Ishikawa (cell line): ENCODE measurements at regions not wholly inside any gene's neighbourhood (a gene's known extent, or its start where the extent isn't known, plus 50 kb on each side); places are given as distances from the start of the nearest gene placed in this dataset.

Source experiments
- CEBPB ChIP-seq: IDR thresholded peaks from 2 replicates; pipeline ENCODE4 v1.6.1; 2012
- CREB1 ChIP-seq: IDR thresholded peaks from 2 replicates; pipeline ENCODE4 v1.6.1; 2012; ENCODE audit warnings: low read depth
- EGR1 ChIP-seq: IDR thresholded peaks from 2 replicates; pipeline ENCODE4 v1.6.1; 2012
- EP300 ChIP-seq: IDR thresholded peaks from 2 replicates; pipeline ENCODE4 v1.6.1; 2012; ENCODE audit warnings: borderline replicate concordance
- FOXM1 ChIP-seq: IDR thresholded peaks from 2 replicates; pipeline ENCODE4 v1.6.1; 2012; ENCODE audit warnings: low read depth, borderline replicate concordance
- MAX ChIP-seq: IDR thresholded peaks from 2 replicates; pipeline ENCODE4 v1.6.1; 2012
- NFIC ChIP-seq: IDR thresholded peaks from 2 replicates; pipeline ENCODE4 v1.6.1; 2012
- RAD21 ChIP-seq: IDR thresholded peaks from 2 replicates; pipeline ENCODE4 v1.6.1; 2012; ENCODE audit warnings: low read depth
- TAF1 ChIP-seq: IDR thresholded peaks from 2 replicates; pipeline ENCODE4 v1.6.1; 2012; ENCODE audit warnings: low read depth, mild to moderate bottlenecking
- TCF12 ChIP-seq: IDR thresholded peaks from 2 replicates; pipeline ENCODE4 v1.6.1; 2012; ENCODE audit warnings: low read depth
- TEAD4 ChIP-seq: IDR thresholded peaks from 2 replicates; pipeline ENCODE4 v1.6.1; 2012
- YY1 ChIP-seq: IDR thresholded peaks from 2 replicates; pipeline ENCODE4 v1.6.1; 2012; ENCODE audit warnings: low read depth
- ZBTB7A ChIP-seq: IDR thresholded peaks from 2 replicates; pipeline ENCODE4 v1.6.1; 2012; ENCODE audit warnings: low read depth
- TF ChIP-seq, protein P1 (sequence below): IDR thresholded peaks from 2 replicates; pipeline ENCODE4 v1.6.1; 2012; ENCODE audit warnings: low read depth, mild to moderate bottlenecking
- TF ChIP-seq, protein P2 (sequence below): IDR thresholded peaks from 2 replicates; pipeline ENCODE4 v1.6.1; 2012

- no peak for TF ChIP-seq TCF12
- TF ChIP-seq, protein P1, sequence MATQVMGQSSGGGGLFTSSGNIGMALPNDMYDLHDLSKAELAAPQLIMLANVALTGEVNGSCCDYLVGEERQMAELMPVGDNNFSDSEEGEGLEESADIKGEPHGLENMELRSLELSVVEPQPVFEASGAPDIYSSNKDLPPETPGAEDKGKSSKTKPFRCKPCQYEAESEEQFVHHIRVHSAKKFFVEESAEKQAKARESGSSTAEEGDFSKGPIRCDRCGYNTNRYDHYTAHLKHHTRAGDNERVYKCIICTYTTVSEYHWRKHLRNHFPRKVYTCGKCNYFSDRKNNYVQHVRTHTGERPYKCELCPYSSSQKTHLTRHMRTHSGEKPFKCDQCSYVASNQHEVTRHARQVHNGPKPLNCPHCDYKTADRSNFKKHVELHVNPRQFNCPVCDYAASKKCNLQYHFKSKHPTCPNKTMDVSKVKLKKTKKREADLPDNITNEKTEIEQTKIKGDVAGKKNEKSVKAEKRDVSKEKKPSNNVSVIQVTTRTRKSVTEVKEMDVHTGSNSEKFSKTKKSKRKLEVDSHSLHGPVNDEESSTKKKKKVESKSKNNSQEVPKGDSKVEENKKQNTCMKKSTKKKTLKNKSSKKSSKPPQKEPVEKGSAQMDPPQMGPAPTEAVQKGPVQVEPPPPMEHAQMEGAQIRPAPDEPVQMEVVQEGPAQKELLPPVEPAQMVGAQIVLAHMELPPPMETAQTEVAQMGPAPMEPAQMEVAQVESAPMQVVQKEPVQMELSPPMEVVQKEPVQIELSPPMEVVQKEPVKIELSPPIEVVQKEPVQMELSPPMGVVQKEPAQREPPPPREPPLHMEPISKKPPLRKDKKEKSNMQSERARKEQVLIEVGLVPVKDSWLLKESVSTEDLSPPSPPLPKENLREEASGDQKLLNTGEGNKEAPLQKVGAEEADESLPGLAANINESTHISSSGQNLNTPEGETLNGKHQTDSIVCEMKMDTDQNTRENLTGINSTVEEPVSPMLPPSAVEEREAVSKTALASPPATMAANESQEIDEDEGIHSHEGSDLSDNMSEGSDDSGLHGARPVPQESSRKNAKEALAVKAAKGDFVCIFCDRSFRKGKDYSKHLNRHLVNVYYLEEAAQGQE = no peak
- no peak for TF ChIP-seq TAF1
- TF ChIP-seq ZBTB7A = no peak
- no peak for TF ChIP-seq NFIC
- TF ChIP-seq FOXM1 = no peak
- TF ChIP-seq TEAD4 = no peak
- no peak; the same call in 1 of the 2 replicates for TF ChIP-seq RAD21
- TF ChIP-seq MAX = no peak
- TF ChIP-seq YY1 = no peak
- no peak for TF ChIP-seq EP300
- TF ChIP-seq CREB1 = no peak
- TF ChIP-seq, protein P2, sequence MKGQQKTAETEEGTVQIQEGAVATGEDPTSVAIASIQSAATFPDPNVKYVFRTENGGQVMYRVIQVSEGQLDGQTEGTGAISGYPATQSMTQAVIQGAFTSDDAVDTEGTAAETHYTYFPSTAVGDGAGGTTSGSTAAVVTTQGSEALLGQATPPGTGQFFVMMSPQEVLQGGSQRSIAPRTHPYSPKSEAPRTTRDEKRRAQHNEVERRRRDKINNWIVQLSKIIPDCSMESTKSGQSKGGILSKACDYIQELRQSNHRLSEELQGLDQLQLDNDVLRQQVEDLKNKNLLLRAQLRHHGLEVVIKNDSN = no peak
- TF ChIP-seq CEBPB = no peak
- TF ChIP-seq EGR1 = no peak
Measured at GRCh38 chr20:22248051-22248667, 336.2 kb downstream of the FOXA2 start.

GRCh38 chr20:22245139-22245538 lies 339.2 kb downstream of the FOXA2 start:
- TF ChIP-seq FOXM1 = no peak
- TF ChIP-seq YY1 = no peak
- TF ChIP-seq NFIC = no peak
- no peak for TF ChIP-seq EGR1
- no peak for TF ChIP-seq MAX
- TF ChIP-seq RAD21 = no peak
- TF ChIP-seq CREB1 = no peak
- no peak for TF ChIP-seq TAF1
- TF ChIP-seq, protein P2 = no peak
- TF ChIP-seq, protein P1 = no peak
- no peak for TF ChIP-seq TCF12
- TF ChIP-seq EP300 = no peak
- TF ChIP-seq TEAD4 = no peak
- no peak for TF ChIP-seq CEBPB
- TF ChIP-seq ZBTB7A = no peak

- no peak for TF ChIP-seq TEAD4
- no peak for TF ChIP-seq ZBTB7A
- no peak for TF ChIP-seq YY1
- TF ChIP-seq EGR1 = no peak
- TF ChIP-seq CEBPB = no peak
- TF ChIP-seq, protein P2 = no peak
- TF ChIP-seq RAD21 = no peak
- TF ChIP-seq MAX = no peak
- TF ChIP-seq, protein P1 = no peak
- no peak for TF ChIP-seq TAF1
- TF ChIP-seq EP300 = no peak
- no peak for TF ChIP-seq CREB1
- no peak for TF ChIP-seq FOXM1
Measured at GRCh38 chr20:22243067-22243466, 341.3 kb downstream of the FOXA2 start.

DNA sequence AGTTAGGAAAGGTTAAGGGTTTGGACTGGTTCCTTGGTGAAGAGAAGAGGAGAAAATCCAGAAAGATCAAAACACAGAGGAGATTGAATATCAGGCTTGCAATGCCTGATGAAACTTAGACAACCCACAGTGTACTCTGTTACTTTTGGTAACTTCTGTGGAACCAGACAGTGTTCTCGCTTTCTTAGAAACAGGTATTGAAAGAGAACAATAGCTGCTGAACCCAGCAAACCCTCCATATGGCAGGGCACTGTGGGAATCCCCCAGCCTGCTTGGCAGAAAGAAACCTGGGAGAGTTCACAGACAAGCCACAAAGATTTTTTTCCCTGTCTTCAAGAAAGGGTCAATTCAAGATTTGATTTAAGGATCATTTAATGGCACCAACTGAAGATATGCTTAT lies 342.8 kb downstream of the FOXA2 start:
- TF ChIP-seq TAF1 (no peak), NFIC (no peak), TEAD4 (no peak), MAX (no peak), TCF12 (no peak), ZBTB7A (no peak), RAD21 (no peak), CREB1 (no peak), FOXM1 (no peak), EGR1 (no peak), CEBPB (no peak), EP300 (no peak), YY1 (no peak)
- TF ChIP-seq, protein P1 = no peak
- TF ChIP-seq, protein P2 = no peak
